Breast epithelium (tissue), 3 donors: ENCODE measurements at regions not wholly inside any gene's neighbourhood (a gene's known extent, or its start where the extent isn't known, plus 50 kb on each side); places are given as distances from the start of the nearest gene placed in this dataset.

Experiments used
- POLR2A ChIP-seq: fragments of 450-650 bp; IDR thresholded peaks from one replicate; pipeline ENCODE4 v1.6.1; 2016; ENCODE audit warnings: antibody characterized with exemption, mild to moderate bottlenecking, moderate library complexity
- TF ChIP-seq, protein P1 (sequence below), 3 donors: fragments of 450-650 bp; IDR thresholded peaks; one replicate each; pipeline ENCODE4 v1.5.1; 2016 to 2017; ENCODE audit warnings: antibody characterized with exemption in 3 of 3, mild to moderate bottlenecking in 3 of 3, moderate library complexity in 3 of 3

DNA sequence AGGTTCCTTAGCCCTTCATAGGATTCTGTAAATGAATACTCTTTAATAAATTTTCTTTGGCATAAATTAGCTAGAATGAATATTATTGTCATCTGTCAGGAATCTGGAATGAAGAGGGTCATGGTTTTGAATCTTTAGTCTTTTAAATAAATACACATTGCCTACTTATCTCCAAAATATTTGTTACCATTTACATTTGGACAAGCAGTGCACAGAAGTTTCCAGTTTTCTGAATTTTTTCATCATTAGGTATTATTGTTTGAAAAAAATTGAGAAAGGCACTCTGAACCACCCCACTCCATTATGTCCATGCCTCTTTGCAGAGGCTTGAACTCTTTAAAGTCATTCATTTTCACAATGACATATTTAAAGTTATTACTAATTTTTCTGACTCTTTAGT, 549.0 kb upstream of the LUZP2 start:
- TF ChIP-seq, protein P1, sequence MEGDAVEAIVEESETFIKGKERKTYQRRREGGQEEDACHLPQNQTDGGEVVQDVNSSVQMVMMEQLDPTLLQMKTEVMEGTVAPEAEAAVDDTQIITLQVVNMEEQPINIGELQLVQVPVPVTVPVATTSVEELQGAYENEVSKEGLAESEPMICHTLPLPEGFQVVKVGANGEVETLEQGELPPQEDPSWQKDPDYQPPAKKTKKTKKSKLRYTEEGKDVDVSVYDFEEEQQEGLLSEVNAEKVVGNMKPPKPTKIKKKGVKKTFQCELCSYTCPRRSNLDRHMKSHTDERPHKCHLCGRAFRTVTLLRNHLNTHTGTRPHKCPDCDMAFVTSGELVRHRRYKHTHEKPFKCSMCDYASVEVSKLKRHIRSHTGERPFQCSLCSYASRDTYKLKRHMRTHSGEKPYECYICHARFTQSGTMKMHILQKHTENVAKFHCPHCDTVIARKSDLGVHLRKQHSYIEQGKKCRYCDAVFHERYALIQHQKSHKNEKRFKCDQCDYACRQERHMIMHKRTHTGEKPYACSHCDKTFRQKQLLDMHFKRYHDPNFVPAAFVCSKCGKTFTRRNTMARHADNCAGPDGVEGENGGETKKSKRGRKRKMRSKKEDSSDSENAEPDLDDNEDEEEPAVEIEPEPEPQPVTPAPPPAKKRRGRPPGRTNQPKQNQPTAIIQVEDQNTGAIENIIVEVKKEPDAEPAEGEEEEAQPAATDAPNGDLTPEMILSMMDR (IDR thresholded peaks at IDR 0.05) = no peak
- no peak for TF ChIP-seq POLR2A
